Choroid plexus epithelial cell (primary cell): ENCODE measurements at regions not wholly inside any gene's neighbourhood (a gene's known extent, or its start where the extent isn't known, plus 50 kb on each side); places are given as distances from the start of the nearest gene placed in this dataset.

Experiments
- DNase-seq: peaks from one replicate; pipeline ENCODE4 v3.0.0-alpha.2; 2010; ENCODE audit warnings: low read depth
- H3K4me3 ChIP-seq: 2 replicates; pipeline ENCODE4 v1.5.1; 2011; ENCODE audit warnings: low read depth, mild to moderate bottlenecking, control low read depth, low read length, moderate library complexity
- CTCF ChIP-seq: conservative IDR thresholded peaks from 2 replicates; pipeline ENCODE4 v1.5.1; 2011; ENCODE audit warnings: low read depth, mild to moderate bottlenecking, control low read depth, inconsistent platforms, low read length, moderate library complexity

GRCh38 chr13:85930108-85930507 lies 130.9 kb upstream of the SLITRK6 start:
- no peak overlapping the region for H3K4me3 ChIP-seq
- DNase-seq, result no peak
- TF ChIP-seq CTCF, result no peak

- DNase-seq, result no peak
- TF ChIP-seq CTCF, result no peak
- no peak overlapping the region for H3K4me3 ChIP-seq
These were observed 111.7 kb upstream of the SLITRK6 start for GRCh38 chr13:85910962-85911361.

- no peak for TF ChIP-seq CTCF
- DNase-seq, result no peak
- no peak overlapping the region for H3K4me3 ChIP-seq
These were observed 101.3 kb upstream of the SLITRK6 start for GRCh38 chr13:85900521-85900920.

- DNase-seq, result peak; percentile 15
- TF ChIP-seq CTCF, result peak; percentile 43
- H3K4me3 ChIP-seq, result no peak overlapping the region
These were observed 97.6 kb upstream of the SLITRK6 start for GRCh38 chr13:85896516-85897450.

GRCh38 chr13:85887406-85887805 lies 88.2 kb upstream of the SLITRK6 start:
- no peak for TF ChIP-seq CTCF
- H3K4me3 ChIP-seq, result no peak overlapping the region

GRCh38 chr13:85879014-85879413 lies 79.8 kb upstream of the SLITRK6 start:
- DNase-seq, result peak; percentile 2
- TF ChIP-seq CTCF, result no peak
- H3K4me3 ChIP-seq, result no peak overlapping the region

More at GRCh38 chr13:85887406-85887805, 88.2 kb upstream of the SLITRK6 start:
- DNase-seq, result no peak

- peak; percentile 66 for DNase-seq
- peak; percentile 65 for TF ChIP-seq CTCF
- no peak overlapping the region for H3K4me3 ChIP-seq
These were observed 65.8 kb upstream of the SLITRK6 start for GRCh38 chr13:85864963-85865530.
